ENCODE measurements at regions not wholly inside any gene's neighbourhood (a gene's known extent, or its start where the extent isn't known, plus 50 kb on each side); places are given as distances from the start of the nearest gene placed in this dataset.
"Not testable (repeated sequence)": the region's sequence is repeated elsewhere in the genome, so short reads cannot be mapped to it uniquely, and the experiment has no call there.

- H3K4me3 ChIP-seq (ENCODE audit: low read depth, low read length), result no peak overlapping the region
- no peak for DNase-seq (ENCODE audit: low read depth)
- TF ChIP-seq CTCF (IDR thresholded peaks at IDR 0.05; ENCODE audit: control insufficient read depth, extremely low read depth, insufficient read depth), result no peak
Observed at GRCh38 chr14:44736326-44736725, 225.4 kb downstream of the KLHL28 start.

GRCh38 chr14:44732144-44732543 is 225.1 kb upstream of the FSCB start:
- no peak for DNase-seq (ENCODE audit: low read depth)

GRCh38 chr14:44730860-44731259 is 223.8 kb upstream of the FSCB start:
- no peak overlapping the region for H3K4me3 ChIP-seq (ENCODE audit: low read depth, low read length)
- no peak for DNase-seq (ENCODE audit: low read depth)
- no peak for TF ChIP-seq CTCF (IDR thresholded peaks at IDR 0.05; ENCODE audit: control insufficient read depth, extremely low read depth, insufficient read depth)

More at GRCh38 chr14:44732144-44732543, 225.1 kb upstream of the FSCB start:
- no peak overlapping the region for H3K4me3 ChIP-seq (ENCODE audit: low read depth, low read length)
- TF ChIP-seq CTCF (IDR thresholded peaks at IDR 0.05; ENCODE audit: control insufficient read depth, extremely low read depth, insufficient read depth), result no peak

GRCh38 chr14:44721395-44721794 is 214.3 kb upstream of the FSCB start:
- not testable (repeated sequence) for DNase-seq (ENCODE audit: low read depth); H3K4me3 ChIP-seq (ENCODE audit: low read depth, low read length)

GRCh38 chr14:44720707-44721106 is 213.6 kb upstream of the FSCB start:
- no peak for DNase-seq (ENCODE audit: low read depth)
- no peak for TF ChIP-seq CTCF (IDR thresholded peaks at IDR 0.05; ENCODE audit: control insufficient read depth, extremely low read depth, insufficient read depth)
- no peak overlapping the region for H3K4me3 ChIP-seq (ENCODE audit: low read depth, low read length)

- H3K4me3 ChIP-seq (ENCODE audit: low read depth, low read length), result no peak overlapping the region
- no peak for TF ChIP-seq CTCF (IDR thresholded peaks at IDR 0.05; ENCODE audit: control insufficient read depth, extremely low read depth, insufficient read depth)
- DNase-seq (ENCODE audit: low read depth), result no peak
Observed at GRCh38 chr14:44712024-44712815, 205.1 kb upstream of the FSCB start.

- no peak overlapping the region for H3K4me3 ChIP-seq (ENCODE audit: low read depth, low read length)
- no peak for DNase-seq (ENCODE audit: low read depth)
Observed at GRCh38 chr14:44701563-44702263, 194.6 kb upstream of the FSCB start.

More at GRCh38 chr14:44701563-44702263, 194.6 kb upstream of the FSCB start:
- no peak for TF ChIP-seq CTCF (IDR thresholded peaks at IDR 0.05; ENCODE audit: control insufficient read depth, extremely low read depth, insufficient read depth)

Data from LNCaP clone FGC (cell line).